ENCODE measurements at regions not wholly inside any gene's neighbourhood (a gene's known extent, or its start where the extent isn't known, plus 50 kb on each side); places are given as distances from the start of the nearest gene placed in this dataset.

DNA sequence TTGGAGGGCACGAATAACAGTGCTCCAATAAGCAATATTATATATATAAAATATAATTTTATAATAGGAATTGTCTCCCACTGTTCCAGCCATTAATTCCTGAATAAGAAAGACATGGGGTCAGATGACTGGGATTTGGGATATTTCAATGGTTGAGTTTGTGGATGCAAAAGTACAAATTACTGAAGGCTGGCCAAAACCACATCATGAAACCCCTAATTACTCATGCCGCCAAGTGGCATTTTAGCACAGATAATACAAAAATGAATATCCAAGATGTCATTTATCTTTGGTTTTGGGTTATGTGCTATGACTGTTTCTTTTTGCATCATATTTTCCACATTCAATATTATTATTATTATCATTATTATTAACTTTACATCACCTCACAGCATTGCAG is 261.4 kb upstream of the TBX3 start:
- Mint-ChIP-seq H3K27ac (no peak overlapping the region), H3K36me3 (no peaks in the 10 kb centered on the region), H3K9me3 (peaks cover 5 to 7% of the 10 kb centered on the region in 2 donors)
- ATAC-seq (no peak), DNase-seq (ENCODE audit: low spot score in 2 of 2) (no peak)

DNA sequence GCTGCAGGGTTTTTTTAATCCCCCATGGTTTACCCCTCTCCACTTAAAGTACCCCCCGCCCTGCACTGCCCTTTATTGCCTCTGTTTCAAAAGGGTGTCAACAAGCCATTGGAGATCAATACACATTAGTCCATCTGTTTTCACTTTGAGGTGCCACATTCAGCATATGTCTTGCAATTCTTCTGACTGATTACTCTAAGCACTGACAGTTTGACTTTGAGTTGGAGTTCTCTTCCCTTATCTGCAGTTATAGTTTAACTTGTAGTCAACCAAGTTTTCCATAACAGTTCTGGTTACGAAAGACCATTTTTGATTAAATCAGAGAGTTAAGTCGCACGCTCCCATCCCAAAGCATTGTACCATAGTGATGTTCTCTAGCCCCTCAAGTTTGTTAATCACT is 260.8 kb upstream of the TBX3 start:
- Mint-ChIP-seq H3K27ac (no peak overlapping the region), H3K36me3 (no peaks in the 10 kb centered on the region), H3K9me3 (peaks cover 5 to 7% of the 10 kb centered on the region in 2 donors)
- DNase-seq (ENCODE audit: low spot score in 2 of 2) (no peak), ATAC-seq (no peak)

- DNase-seq (ENCODE audit: low spot score in 2 of 2) = no peak
- Mint-ChIP-seq H3K9me3 (peaks cover 5 to 7% of the 10 kb centered on the region in 2 donors), H3K36me3 (no peaks in the 10 kb centered on the region), H3K27ac (no peak overlapping the region)
- no peak for ATAC-seq
Measured at GRCh38 chr12:114943601-114944000, 259.6 kb upstream of the TBX3 start.

- peaks cover 0 to 5% of the 10 kb centered on the region in 2 donors for H3K36me3 Mint-ChIP-seq
- peaks cover 15 to 21% of the 10 kb centered on the region in 2 donors for H3K9me3 Mint-ChIP-seq
- H3K27ac Mint-ChIP-seq = no peak overlapping the region
- no peak for DNase-seq (ENCODE audit: low spot score in 2 of 2)
- ATAC-seq = no peak
Measured at GRCh38 chr12:114938487-114939210, 254.7 kb upstream of the TBX3 start.

- no peak for DNase-seq (ENCODE audit: low spot score in 2 of 2)
- peaks cover 0 to 11% of the 10 kb centered on the region in 2 donors for H3K36me3 Mint-ChIP-seq
- H3K27ac Mint-ChIP-seq = no peak overlapping the region
- no peak for ATAC-seq
- peaks cover 15 to 28% of the 10 kb centered on the region in 2 donors for H3K9me3 Mint-ChIP-seq
Measured at GRCh38 chr12:114936148-114937079, 252.4 kb upstream of the TBX3 start.

DNA sequence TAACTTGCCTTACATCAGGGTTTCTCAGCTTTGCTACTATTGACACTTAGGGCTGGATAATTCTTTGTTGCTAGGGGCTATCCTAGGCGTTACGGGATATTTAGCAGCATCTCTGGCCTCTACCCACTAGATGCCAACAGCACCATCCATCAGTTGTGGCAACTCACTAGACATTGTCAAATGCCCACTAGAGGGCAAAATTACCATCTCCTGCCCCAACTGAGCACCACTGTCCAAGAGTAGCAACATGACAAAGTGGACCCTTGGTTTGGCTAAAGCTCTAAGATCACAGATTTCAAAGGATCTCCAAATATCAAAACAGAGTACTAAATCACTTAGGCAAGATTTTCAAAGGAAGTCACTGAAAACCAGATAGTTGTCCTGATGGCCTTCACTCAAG is 251.7 kb upstream of the TBX3 start:
- ATAC-seq (no peak), DNase-seq (ENCODE audit: low spot score in 2 of 2) (no peak)
- H3K9me3 Mint-ChIP-seq = peaks cover 16 to 25% of the 10 kb centered on the region in 2 donors
- H3K36me3 Mint-ChIP-seq = peaks cover 0 to 18% of the 10 kb centered on the region in 2 donors
- no peak overlapping the region for H3K27ac Mint-ChIP-seq

DNA sequence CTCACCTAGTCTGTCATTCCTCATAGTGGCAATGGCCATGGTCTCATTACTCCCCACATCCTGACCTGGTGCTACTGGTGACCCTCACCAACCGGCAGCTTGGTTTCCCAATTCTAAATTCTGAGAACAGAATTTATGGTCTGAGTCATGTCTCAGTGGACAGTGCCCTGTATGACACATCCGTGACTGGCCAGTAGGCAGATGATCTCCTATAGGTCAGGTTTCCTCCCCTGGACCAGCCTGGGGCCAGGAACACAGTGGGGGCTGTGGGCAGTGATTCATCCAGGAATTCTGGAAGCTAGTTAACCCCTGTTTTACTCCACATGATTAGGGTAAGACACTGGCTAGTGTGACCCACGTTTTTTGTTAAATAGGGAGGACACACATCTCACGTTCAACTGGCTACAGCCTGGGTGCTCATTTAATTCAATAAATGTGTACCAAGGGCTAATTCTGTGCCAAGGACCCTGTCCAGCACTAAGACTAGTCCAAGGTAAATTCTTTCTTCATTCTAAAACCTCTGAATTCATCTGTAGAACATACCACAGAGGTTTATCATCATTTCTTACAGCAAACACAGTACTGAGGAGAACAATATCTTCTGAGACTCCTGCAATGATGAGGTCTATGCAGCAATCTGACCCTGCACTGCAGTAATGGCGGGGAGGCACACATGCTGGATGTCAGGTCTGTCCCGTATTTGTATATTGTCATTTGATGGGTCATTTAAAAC is 249.6 kb upstream of the TBX3 start:
- ATAC-seq = no peak
- peaks cover 0 to 19% of the 10 kb centered on the region in 2 donors for H3K36me3 Mint-ChIP-seq
- DNase-seq (ENCODE audit: low spot score in 2 of 2) = no peak
- H3K9me3 Mint-ChIP-seq = peaks cover 16 to 29% of the 10 kb centered on the region in 2 donors
- H3K27ac Mint-ChIP-seq = no peak overlapping the region

- ATAC-seq (no peak), DNase-seq (ENCODE audit: low spot score in 2 of 2) (no peak)
- Mint-ChIP-seq H3K27ac (no peak overlapping the region), H3K36me3 (peaks cover 0 to 14% of the 10 kb centered on the region in 2 donors), H3K9me3 (peaks cover 12 to 23% of the 10 kb centered on the region in 2 donors)
Measured at GRCh38 chr12:114932806-114933205, 248.8 kb upstream of the TBX3 start.

GRCh38 chr12:114931025-114931424 is 247.1 kb upstream of the TBX3 start:
- no peak for DNase-seq (ENCODE audit: low spot score in 2 of 2)
- H3K36me3 Mint-ChIP-seq = peaks cover 0 to 14% of the 10 kb centered on the region in 2 donors
- no peak overlapping the region for H3K27ac Mint-ChIP-seq
- ATAC-seq = no peak
- H3K9me3 Mint-ChIP-seq = peaks cover 6 to 17% of the 10 kb centered on the region in 2 donors

DNA sequence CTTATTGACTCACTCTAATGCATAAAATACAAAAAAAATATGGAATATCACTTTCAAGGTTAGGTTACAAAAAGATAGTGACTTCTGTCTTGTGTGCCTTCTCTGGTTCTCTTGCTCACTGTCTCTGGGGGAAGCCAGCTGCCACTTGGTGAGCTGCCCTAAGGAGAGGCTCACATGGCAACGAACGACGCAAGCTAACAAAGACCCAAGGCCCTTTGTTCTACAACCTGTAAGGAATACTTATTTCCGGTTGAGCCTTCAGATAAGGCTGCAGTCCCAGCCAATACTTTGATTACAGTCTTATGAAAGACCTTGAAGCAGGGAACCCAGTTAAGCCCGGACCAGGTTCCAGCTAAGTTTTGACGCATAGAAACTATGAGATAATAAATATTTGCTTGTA is 242.4 kb upstream of the TBX3 start:
- Mint-ChIP-seq H3K36me3 (peaks cover 0 to 7% of the 10 kb centered on the region in 2 donors), H3K27ac (no peak overlapping the region), H3K9me3 (peaks cover 6 to 12% of the 10 kb centered on the region in 2 donors)
- no peak for ATAC-seq
- no peak for DNase-seq (ENCODE audit: low spot score in 2 of 2)

DNA sequence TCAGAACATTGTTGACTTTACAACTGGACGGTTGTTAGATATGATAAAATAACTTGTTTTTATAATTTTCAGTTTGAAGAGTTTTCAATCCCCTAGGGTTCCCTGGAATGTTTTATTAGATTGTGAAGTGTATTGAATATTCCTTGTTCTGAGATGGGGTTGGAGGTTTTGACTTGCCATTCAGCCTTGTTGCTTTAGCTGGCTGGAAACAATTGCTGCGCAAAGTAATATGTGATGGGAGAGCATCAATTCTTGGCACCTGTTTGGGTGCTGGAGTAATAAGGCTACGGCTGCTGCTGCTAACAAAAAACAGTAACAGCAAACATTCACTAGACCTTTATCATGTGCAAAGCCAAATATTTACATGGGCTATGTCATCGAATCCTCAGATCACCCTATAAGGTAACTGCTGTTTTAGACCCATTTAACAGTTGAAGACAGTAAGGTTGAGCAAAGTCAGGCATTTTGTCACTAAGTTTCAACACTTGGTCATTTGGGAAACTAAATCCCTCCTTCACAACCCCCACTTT is 241.0 kb upstream of the TBX3 start:
- Mint-ChIP-seq H3K9me3 (peaks cover 0 to 6% of the 10 kb centered on the region in 2 donors), H3K27ac (no peak overlapping the region), H3K36me3 (no peaks in the 10 kb centered on the region)
- ATAC-seq (no peak), DNase-seq (ENCODE audit: low spot score in 2 of 2) (no peak)

GRCh38 chr12:114921781-114922180 is 237.8 kb upstream of the TBX3 start:
- Mint-ChIP-seq H3K36me3 (peaks cover 0 to 6% of the 10 kb centered on the region in 2 donors), H3K27ac (no peak overlapping the region)
- no peak for ATAC-seq

DNA sequence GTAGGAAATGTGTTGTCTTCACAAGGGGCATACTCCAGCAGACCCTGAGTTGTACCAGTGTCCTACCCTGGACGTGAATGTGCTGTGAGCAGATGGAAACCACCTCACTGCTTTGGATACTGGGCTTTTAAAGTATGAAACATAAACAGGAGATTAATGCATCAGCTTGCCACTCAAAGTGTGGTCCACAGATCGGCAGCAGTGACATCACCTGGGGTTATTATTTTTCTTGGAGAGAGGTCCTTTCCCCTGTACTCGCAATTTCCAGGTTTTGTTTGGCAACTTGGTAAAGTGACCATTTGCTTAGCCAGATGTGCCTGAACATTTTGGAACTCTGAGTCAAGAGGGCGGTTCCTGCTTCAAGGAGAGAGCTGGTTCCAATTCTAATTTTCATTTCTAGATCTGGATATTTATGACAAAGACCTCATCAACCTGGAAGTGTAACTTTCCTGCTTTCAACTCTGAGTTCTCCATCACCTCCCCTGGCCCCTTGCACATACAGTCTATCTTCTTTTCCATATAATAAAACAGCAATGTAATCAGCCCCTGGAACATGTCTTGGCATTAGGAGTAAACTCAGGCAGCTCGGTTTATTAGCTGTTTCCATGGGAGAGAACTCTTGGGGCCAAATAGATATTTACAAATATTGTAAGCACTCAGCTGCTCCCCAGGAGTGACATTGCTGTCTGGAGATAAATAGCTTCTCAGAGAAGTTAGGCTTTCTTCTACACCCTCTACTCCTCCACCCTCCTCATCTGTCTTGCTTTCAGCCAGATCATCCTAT is 237.0 kb upstream of the TBX3 start:
- H3K27ac Mint-ChIP-seq = no peak overlapping the region
- DNase-seq (ENCODE audit: low spot score in 2 of 2) = no peak
- peaks cover 0 to 13% of the 10 kb centered on the region in 2 donors for H3K9me3 Mint-ChIP-seq

More at GRCh38 chr12:114921781-114922180, 237.8 kb upstream of the TBX3 start:
- no peak for DNase-seq (ENCODE audit: low spot score in 2 of 2)
- H3K9me3 Mint-ChIP-seq = peaks cover 0 to 15% of the 10 kb centered on the region in 2 donors

DNA sequence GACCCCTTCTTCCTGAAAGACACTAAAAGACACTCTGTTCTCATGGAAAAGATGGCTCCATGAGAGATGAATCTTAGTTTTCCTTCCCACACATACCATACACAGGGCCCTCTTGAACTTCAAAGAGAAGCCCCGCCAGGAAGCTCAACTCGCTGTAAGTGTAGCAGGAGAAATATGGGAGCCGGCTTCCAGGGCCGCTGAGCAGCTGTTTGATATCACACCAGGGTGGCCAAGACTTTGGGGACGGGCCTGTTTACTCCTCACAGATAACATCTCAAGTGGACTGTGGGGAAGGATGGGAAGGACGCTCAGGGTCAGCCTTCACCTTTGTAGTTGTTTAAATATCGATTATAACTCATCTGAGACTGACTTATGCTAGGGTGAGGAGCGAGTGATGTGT is 235.5 kb upstream of the TBX3 start:
- no peak for ATAC-seq
- H3K36me3 Mint-ChIP-seq = peaks cover 0 to 6% of the 10 kb centered on the region in 2 donors
- peaks cover 0 to 11% of the 10 kb centered on the region in 2 donors for H3K9me3 Mint-ChIP-seq
- no peak overlapping the region for H3K27ac Mint-ChIP-seq
- DNase-seq (ENCODE audit: low spot score in 2 of 2) = no peak

More for the DNA sequence above, 237.0 kb upstream of the TBX3 start:
- H3K36me3 Mint-ChIP-seq = peaks cover 0 to 6% of the 10 kb centered on the region in 2 donors
- no peak for ATAC-seq

- DNase-seq (ENCODE audit: low spot score in 2 of 2) (no peak), ATAC-seq (no peak)
- Mint-ChIP-seq H3K27ac (no peak overlapping the region), H3K36me3 (peaks cover 0 to 6% of the 10 kb centered on the region in 2 donors), H3K9me3 (peaks cover 0 to 11% of the 10 kb centered on the region in 2 donors)
Measured at GRCh38 chr12:114918535-114919233, 234.7 kb upstream of the TBX3 start.

All from activated naive CD4-positive, alpha-beta T cell treated with anti-CD3 and anti-CD28 coated beads, Interleukin-2, amount 50 U/mL, for 72 hours (primary cell).